ENCODE measurements at regions not wholly inside any gene's neighbourhood (a gene's known extent, or its start where the extent isn't known, plus 50 kb on each side); places are given as distances from the start of the nearest gene placed in this dataset.
"Not testable (repeated sequence)": the region's sequence is repeated elsewhere in the genome, so short reads cannot be mapped to it uniquely, and the experiment has no call there.

DNA sequence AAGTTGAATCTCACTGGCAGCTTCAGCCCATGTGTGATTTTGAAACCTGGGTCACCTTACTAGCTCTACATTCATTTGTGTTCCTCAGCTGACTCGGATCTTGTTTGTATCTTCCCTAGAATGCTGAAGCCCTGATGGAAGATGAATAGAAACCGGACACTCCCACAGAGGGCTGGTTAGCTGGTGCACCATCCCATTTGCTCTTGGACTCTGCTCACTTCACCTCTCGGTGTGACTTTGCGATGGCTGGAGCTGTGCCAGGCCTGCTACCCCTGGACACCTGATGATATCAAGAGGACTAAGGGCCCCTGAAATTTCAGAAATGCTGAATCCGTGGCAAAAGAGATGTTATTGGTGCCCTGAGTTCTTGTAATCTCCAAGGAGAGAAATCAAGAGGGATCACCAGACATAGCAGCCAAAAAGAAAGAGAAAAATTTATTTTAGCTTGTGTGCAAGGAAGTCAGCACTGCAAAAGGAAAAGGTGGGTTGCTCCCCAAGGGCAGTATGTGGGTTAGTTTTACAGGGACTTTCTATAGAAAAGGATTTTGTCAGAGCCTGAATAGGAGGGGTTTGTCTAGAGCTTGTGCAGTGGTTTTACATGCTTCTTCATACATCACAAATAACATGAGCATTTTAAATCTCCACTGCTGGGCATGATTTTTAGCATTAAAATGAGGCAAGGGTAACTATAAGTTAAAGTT, 426.3 kb upstream of the NOX3 start:
- DNase-seq, result no peak

DNA sequence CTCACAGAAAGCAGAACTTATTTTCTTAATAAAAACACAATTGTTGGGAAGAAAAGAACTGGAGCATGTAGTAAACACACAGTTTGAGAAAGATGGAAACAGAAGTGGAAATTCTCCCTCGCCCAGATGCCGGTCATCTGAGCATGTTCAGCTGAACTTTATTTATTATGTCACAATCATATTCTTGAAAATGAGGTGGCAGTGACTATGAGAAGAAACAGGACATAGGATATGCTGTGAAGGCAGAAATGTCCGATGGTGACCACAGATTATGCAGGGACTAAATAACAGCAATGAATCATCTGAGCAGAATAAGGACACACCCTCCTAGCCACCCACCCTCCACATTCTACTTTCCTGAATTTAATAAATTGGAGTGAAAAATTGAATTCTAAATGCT, 425.3 kb upstream of the NOX3 start:
- no peak for DNase-seq

DNA sequence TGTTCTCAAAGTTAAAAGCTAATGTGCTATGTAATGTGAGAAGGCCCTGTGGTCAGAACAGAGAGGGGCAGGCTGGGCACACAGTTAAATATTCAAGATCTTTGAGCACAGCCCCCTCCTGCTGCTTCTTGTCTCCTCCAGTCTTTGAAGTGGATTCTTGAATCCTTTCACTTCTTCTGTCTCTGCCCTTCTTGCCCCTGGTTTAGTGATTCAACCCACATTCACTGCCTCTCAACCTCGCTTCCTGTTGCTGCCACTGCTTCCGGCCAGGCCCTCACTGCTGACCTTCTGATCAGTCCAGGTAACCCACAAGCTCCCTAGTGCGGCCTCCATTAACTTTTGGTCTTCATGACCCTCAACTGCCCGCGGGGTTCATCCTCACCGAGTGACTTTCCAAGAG, 417.3 kb upstream of the NOX3 start:
- DNase-seq, result no peak

- no peak for DNase-seq
Measured at GRCh38 chr6:155867682-155868081, 412.0 kb upstream of the NOX3 start.

- DNase-seq, result not testable (repeated sequence)
Measured at GRCh38 chr6:155866676-155867390, 411.2 kb upstream of the NOX3 start.

DNA sequence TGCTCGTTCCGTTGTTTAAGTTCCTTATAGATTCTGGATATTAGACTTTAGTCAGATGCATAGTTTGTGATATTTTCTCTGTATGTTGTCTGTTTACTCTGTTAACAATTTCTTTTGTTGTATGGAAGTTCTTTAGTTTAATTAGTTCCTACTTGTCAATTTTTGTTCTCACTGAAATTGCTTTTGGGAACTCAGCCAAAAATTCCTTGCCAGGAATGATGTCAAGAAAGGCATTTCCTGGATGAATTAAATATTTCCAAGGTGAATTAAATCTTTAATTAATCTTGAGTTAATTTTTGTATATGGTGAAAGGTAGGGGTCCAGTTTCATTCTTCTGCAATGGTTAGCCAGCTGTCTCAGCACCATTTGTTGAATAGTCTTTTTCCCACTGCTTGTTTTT, 406.2 kb upstream of the NOX3 start:
- DNase-seq, result no peak

DNA sequence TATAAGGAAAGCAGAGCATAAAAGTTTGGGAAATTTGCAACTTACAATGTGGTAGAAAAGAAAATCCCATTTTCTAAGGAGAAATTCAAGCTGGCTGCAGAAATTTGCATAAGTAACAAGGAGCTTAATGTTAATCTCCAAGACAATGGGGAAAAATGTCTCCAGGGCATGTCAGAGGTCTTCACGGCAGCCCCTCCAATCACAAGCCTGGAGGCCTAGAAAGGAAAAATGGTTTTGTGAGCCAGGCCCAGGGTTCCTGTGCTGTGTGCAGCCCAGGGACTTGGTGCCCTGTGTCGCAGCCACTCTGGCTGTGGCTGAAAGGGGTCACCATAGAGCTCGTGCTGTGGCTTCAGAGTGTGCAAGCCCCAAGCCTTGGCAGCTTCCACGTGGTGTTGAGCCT, 403.3 kb upstream of the NOX3 start:
- DNase-seq, result not testable (repeated sequence)

DNA sequence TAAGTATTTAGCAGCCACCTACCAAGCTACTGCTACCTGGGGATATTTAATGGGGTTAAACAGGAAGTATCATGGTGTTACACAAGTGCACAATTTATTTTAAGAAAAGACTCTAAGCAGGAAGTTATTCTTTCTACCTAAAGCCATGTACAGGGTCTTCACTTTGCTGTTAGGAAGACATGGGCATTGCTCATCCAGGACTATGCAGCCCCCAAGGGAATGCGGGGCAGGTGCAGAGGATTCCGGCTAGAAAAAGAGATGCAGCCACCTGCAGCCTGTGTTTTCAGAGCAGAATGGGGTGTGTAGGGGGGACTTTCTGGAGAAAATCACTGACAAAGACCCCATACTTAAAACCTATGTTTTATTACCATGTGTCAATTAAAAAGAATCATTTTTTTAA, 399.1 kb upstream of the NOX3 start:
- DNase-seq, result no peak

GRCh38 chr6:155853011-155853410, 397.4 kb upstream of the NOX3 start:
- DNase-seq, result no peak

- no peak for DNase-seq
Measured at GRCh38 chr6:155850408-155850841, 394.8 kb upstream of the NOX3 start.

DNA sequence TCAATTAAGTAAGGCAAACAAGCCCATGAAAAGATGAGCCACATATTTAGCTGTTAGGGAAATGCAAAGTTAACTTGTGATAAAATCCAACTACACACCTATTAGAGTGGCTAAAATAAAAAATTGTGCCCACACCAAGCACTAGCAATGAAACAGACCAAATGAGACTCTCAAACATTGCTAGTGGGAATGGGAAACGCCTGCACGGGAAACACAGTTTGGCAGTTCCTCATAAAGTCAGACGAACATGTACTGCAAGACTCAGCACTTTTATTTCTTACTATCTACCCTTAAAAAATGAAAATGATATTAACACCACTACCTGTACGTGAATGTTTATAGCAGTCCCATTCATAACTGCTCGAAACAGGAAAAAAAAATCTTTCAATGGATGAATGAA, 392.1 kb upstream of the NOX3 start:
- DNase-seq, result no peak

- DNase-seq, result no peak
Measured at GRCh38 chr6:155837474-155837873, 381.8 kb upstream of the NOX3 start.

DNA sequence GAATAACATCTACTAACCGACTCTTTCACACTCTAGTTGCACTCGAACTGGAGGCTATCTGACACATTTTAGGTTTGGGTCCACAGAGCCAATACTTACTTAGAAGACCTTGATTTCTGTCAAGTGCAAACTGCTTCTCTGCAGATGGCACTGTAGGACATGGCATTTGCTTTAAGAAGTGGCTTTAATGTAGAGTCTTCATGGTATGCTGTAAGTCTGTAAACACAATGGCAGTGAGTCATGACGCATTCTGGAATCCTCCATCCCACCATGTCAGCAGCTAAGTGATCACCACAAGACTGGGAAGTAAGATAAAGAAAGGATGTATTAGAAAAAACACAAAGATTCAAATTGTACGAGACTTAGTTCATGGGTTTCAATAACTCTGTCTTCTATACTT, 377.0 kb upstream of the NOX3 start:
- DNase-seq, result no peak

DNA sequence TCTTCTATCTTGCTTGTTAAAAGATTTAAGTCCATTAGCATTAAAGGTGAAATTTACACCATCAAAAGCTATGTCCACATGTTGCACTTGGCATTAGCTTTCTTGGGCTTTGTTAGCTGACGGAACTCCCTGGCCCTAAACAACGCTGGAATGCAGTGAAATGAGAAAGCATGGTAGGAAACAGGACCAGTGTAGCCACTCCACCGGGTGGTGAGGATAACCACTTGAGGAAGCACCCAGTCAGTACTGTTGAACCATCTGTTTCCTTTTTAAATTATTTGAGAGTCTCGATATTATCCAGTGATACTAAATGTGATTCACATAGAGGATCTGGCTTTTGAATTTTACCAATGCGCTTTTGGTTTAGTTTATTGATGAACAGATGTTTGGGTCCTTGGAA, 374.9 kb upstream of the NOX3 start:
- DNase-seq, result no peak

DNA sequence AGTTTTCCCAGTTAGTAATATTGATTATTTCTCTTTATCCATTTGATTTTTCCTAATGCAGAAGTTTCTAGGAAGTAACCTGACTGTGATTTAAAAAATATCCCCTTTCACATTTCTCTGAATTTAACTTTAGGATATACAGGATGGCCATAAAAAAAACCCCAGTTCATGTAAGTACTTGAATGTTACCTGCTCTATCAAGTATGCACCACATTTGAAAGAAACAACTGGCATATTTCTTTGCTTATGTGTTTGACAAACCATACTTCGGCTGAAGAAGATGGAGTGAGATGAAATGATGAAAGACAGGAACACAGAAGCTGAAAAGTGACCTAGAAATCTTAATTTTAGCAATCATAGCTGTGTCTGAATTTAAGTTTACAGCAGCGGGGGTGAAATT, 374.0 kb upstream of the NOX3 start:
- DNase-seq, result no peak

DNA sequence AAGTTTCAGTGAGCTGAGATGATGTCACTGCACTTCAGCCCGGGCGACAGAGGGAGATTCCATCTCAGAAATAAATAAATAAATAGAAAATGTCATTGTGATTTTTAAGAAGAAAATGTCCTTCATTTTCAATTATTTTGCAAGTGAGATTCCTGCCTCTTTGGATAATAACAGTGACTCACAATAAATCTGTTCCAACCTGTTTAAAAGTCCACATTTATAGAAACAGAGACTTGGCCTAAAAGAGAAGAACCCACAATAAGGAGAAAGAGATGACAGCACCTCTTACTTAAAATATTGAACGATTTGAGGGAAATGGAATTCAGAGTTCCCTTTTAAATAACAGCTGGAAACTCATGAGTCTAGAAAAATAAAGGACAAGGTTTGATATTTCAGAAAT, 373.4 kb upstream of the NOX3 start:
- no peak for DNase-seq

GRCh38 chr6:155818698-155819097, 363.1 kb upstream of the NOX3 start:
- DNase-seq, result no peak

DNA sequence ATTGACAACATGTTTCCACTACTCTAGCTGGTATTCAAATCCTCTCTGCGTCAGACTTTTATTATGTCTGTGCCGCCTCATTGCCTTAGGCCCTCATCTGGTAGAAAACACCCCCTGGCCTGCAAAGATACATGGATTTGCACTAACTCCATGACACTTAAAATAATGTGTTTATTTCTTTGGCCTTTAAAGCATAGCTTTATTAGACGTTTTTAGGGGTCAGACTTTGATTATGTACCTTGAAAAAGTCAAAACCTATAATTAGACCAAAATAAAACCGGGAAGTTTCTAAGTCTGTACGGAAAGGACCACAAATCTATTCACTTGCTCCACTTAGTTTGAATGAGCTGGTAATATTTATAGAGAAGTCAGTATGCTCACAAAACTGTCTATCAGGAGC, 357.9 kb upstream of the NOX3 start:
- no peak for DNase-seq

GRCh38 chr6:155807243-155807642, 351.6 kb upstream of the NOX3 start:
- DNase-seq, result no peak

DNA sequence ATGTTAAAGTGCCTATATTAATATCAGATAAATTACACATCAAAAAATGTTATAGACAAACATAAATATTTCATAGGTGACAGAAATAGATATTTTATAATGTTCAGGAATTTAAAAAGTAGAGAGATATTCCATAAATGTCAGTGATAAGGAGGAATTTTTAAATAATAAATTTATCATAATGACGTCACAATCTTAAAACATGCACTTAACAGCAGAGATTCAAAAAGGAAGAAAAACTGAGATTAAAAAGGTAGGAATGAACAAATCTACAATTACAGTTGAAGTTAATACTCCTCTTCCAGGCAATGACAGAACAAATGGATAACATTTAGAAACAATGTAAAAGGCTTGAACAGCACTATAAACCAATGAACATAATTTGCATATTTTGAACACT, 345.4 kb upstream of the NOX3 start:
- no peak for DNase-seq

- DNase-seq, result not testable (repeated sequence)
Measured at GRCh38 chr6:155798876-155799275, 343.2 kb upstream of the NOX3 start.

DNA sequence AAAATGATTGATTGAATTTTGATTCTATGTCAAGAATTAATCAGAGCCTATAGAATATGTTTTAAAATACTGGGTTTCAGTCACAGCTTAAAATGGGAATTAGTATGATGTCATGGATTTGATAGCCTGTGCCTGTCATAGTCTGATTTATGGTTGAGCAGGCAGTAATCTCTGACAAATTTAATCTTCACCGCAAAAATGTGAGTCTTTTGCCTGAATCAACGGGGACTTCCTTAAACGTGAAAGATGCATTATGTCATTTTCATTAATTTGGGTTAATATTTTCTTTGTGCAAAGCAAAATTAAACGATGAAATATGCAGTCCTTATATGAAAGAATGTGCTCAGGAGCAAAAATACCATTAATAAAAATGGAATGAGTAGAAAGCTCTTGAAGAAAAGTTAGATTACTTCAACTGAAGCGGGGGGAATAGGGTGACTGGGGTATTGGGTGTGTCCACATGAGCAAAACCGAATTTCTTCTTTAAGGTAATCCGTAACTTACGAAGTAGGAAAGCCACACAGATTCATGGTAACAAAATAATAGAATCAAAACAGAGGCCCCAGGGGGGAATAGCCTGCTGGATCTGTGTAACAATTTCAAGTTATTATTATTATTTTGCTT, 339.6 kb upstream of the NOX3 start:
- no peak for DNase-seq

DNA sequence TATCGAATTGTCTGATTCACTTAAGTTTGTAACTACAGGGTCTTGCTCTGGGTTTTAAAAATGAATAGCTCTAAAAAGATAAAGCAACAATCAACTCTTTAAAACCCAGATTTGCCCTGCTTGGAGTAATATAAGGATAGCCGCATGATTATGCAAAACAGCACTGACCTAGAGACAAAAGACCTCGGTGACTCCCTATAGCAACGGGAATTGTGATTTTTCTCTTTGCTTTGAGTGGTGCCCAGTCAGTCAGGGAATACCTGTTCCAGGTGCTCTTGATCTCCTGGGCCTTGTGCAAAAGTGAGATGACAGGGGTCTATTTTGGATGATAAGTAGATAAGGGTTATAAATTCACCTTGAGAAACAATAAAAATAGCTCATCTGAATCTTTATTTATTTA, 336.3 kb upstream of the NOX3 start:
- DNase-seq, result no peak

DNA sequence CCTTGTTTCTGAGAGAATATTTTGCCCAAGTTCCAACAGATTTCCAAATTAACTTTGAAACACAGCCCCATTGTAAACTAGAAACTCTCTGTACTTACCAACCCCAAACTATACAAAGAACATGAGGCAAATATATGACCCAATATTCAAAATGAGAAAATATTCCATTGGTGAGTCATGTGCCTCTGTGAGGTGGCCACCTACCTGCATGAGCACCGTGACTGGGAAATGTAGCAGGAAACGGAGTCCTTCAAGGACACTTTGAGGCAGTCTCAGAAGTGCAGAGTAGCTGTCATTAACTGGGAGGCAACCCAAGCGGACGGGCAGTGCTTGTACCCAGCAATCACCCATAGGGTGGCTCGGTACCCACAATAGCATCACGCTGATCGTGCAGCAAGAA, 335.5 kb upstream of the NOX3 start:
- no peak for DNase-seq
